H9 (cell line): ENCODE measurements at regions not wholly inside any gene's neighbourhood (a gene's known extent, or its start where the extent isn't known, plus 50 kb on each side); places are given as distances from the start of the nearest gene placed in this dataset.

ENCODE experiments used
- DNase-seq: peaks from one replicate; pipeline ENCODE4 v3.0.0-alpha.2; 2017
- H2AFZ ChIP-seq: one replicate; pipeline ENCODE4 v1.6.1; 2013; ENCODE audit warnings: mild to moderate bottlenecking, low read length, control low read depth, moderate library complexity
- H2AK5ac ChIP-seq: 2 replicates; pipeline ENCODE4 v1.6.1; 2013; ENCODE audit warnings: low read length, control low read depth, mixed read lengths; ENCODE audit not compliant: insufficient read length
- H2BK120ac ChIP-seq: one replicate; pipeline ENCODE4 v1.6.1; 2013; ENCODE audit warnings: low read depth, mild to moderate bottlenecking, low read length, control low read depth, inconsistent platforms; ENCODE audit not compliant: poor library complexity, severe bottlenecking
- H2BK12ac ChIP-seq: 2 replicates; pipeline ENCODE4 v1.6.1; 2013; ENCODE audit warnings: low read length, control low read depth, mixed read lengths, low read depth; ENCODE audit not compliant: insufficient read length
- H2BK15ac ChIP-seq: 2 replicates; pipeline ENCODE4 v1.6.1; 2013; ENCODE audit warnings: low read depth, low read length, control low read depth
- H2BK20ac ChIP-seq: one replicate; pipeline ENCODE4 v1.6.1; 2013; ENCODE audit warnings: low read depth, mild to moderate bottlenecking, low read length, control low read depth, inconsistent platforms; ENCODE audit not compliant: poor library complexity, severe bottlenecking
- H2BK5ac ChIP-seq: 2 replicates; pipeline ENCODE4 v1.6.1; 2013; ENCODE audit warnings: low read length, control low read depth, mixed read lengths; ENCODE audit not compliant: insufficient read length
- H3K14ac ChIP-seq: 2 replicates; pipeline ENCODE4 v1.6.1; 2013; ENCODE audit warnings: low read length, control low read depth; ENCODE audit not compliant: insufficient read depth
- H3K18ac ChIP-seq: 2 replicates; pipeline ENCODE4 v1.6.1; 2013; ENCODE audit warnings: low read depth, mild to moderate bottlenecking, mixed read lengths, low read length, control low read depth; ENCODE audit not compliant: insufficient read length
- H3K23ac ChIP-seq: 2 replicates; pipeline ENCODE4 v1.6.1; 2013; ENCODE audit warnings: low read length, control low read depth, mixed read lengths, low read depth; ENCODE audit not compliant: insufficient read length
- H3K23me2 ChIP-seq: 2 replicates; pipeline ENCODE4 v1.6.1; 2013; ENCODE audit warnings: low read depth, mild to moderate bottlenecking, mixed read lengths, low read length, control low read depth; ENCODE audit not compliant: insufficient read length, poor library complexity, severe bottlenecking
- H3K27ac ChIP-seq: 2 replicates; pipeline ENCODE4 v1.5.1; 2013; ENCODE audit warnings: low read length, control low read depth, mixed read lengths, low read depth; ENCODE audit not compliant: insufficient read length
- H3K27me3 ChIP-seq: 2 replicates; pipeline ENCODE4 v1.6.1; 2013; ENCODE audit warnings: low read length, control low read depth, inconsistent platforms; ENCODE audit not compliant: insufficient read depth
- H3K4ac ChIP-seq: 2 replicates; pipeline ENCODE4 v1.6.1; 2013; ENCODE audit warnings: low read depth, mild to moderate bottlenecking, control low read depth, inconsistent platforms, low read length, moderate library complexity
- H3K4me1 ChIP-seq: 2 replicates; pipeline ENCODE4 v1.6.1; 2013; ENCODE audit warnings: low read length, control low read depth, inconsistent platforms; ENCODE audit not compliant: insufficient read depth
- H3K4me2 ChIP-seq: 2 replicates; pipeline ENCODE4 v1.6.1; 2013; ENCODE audit warnings: low read length, control low read depth, mixed read lengths; ENCODE audit not compliant: insufficient read length, insufficient read depth
- H3K56ac ChIP-seq: 2 replicates; pipeline ENCODE4 v1.6.1; 2013; ENCODE audit warnings: low read depth, mild to moderate bottlenecking, mixed read lengths, low read length, control low read depth; ENCODE audit not compliant: insufficient read length
- H3K79me1 ChIP-seq: 2 replicates; pipeline ENCODE4 v1.6.1; 2013; ENCODE audit warnings: low read depth, mild to moderate bottlenecking, moderate library complexity, low read length, control low read depth, inconsistent platforms; ENCODE audit not compliant: insufficient read depth, poor library complexity, severe bottlenecking
- H3K79me2 ChIP-seq: 2 replicates; pipeline ENCODE4 v1.6.1; 2013; ENCODE audit warnings: low read length, control low read depth, inconsistent platforms; ENCODE audit not compliant: insufficient read depth
- H3K9ac ChIP-seq: 2 replicates; pipeline ENCODE4 v1.6.1; 2013; ENCODE audit warnings: low read length, control low read depth, mixed read lengths; ENCODE audit not compliant: insufficient read length; ENCODE audit errors: extremely low read depth
- H3K9me3 ChIP-seq: one replicate; pipeline ENCODE4 v1.6.1; 2013; ENCODE audit warnings: low read depth, low read length, inconsistent platforms; ENCODE audit not compliant: control insufficient read depth
- H3T11ph ChIP-seq: one replicate; pipeline ENCODE4 v1.6.1; 2013; ENCODE audit warnings: mild to moderate bottlenecking, low read length, control low read depth, inconsistent platforms
- H4K20me1 ChIP-seq: one replicate; pipeline ENCODE4 v1.6.1; 2013; ENCODE audit not compliant: control insufficient read depth, insufficient read length, insufficient read depth
- H4K5ac ChIP-seq: 2 replicates; pipeline ENCODE4 v1.6.1; 2013; ENCODE audit warnings: low read depth, mild to moderate bottlenecking, mixed read lengths, low read length, control low read depth; ENCODE audit not compliant: insufficient read length
- H4K8ac ChIP-seq: replicated peaks from 2 replicates; pipeline ENCODE4 v1.6.1; 2013; ENCODE audit warnings: low read length, control low read depth, mixed read lengths, low read depth; ENCODE audit not compliant: insufficient read length
- H4K91ac ChIP-seq: 2 replicates; pipeline ENCODE4 v1.6.1; 2013; ENCODE audit warnings: low read depth, mild to moderate bottlenecking, moderate library complexity, mixed read lengths, low read length, control low read depth; ENCODE audit not compliant: insufficient read length
- H3K27ac Mint-ChIP-seq, 3 experiments: 2 replicates in 2 of 3; 3 replicates in 1 of 3; pipeline ENCODE4 v1.8.0; 2020 to 2021; ENCODE audit warnings: mixed read lengths in 3 of 3, mild to moderate bottlenecking in 1 of 3, moderate library complexity in 1 of 3
- H3K27me3 Mint-ChIP-seq: 2 replicates; pipeline ENCODE4 v1.8.0; 2021; ENCODE audit warnings: low read depth, mild to moderate bottlenecking, moderate library complexity, mixed read lengths
- H3K36me3 Mint-ChIP-seq, 3 experiments: 2 replicates in 2 of 3; 3 replicates in 1 of 3; pipeline ENCODE4 v1.8.0; 2020 to 2021; ENCODE audit warnings: low read depth in 3 of 3, mixed read lengths in 3 of 3; ENCODE audit not compliant: insufficient read depth in 1 of 3
- H3K4me1 Mint-ChIP-seq, 2 experiments: 2 replicates each; pipeline ENCODE4 v1.8.0; 2020; ENCODE audit warnings: mixed read lengths in 2 of 2
- H3K4me3 Mint-ChIP-seq, 2 experiments: 2 replicates in 1 of 2; 3 replicates in 1 of 2; pipeline ENCODE4 v1.8.0; 2020 to 2021; ENCODE audit warnings: mild to moderate bottlenecking in 2 of 2, mixed read lengths in 2 of 2, moderate library complexity in 1 of 2
- H3K9me3 Mint-ChIP-seq, 2 experiments: 2 replicates in 1 of 2; 3 replicates in 1 of 2; pipeline ENCODE4 v1.8.0; 2020; ENCODE audit warnings: mild to moderate bottlenecking in 2 of 2, mixed read lengths in 2 of 2, moderate library complexity in 1 of 2
- CTCF ChIP-seq: fragments of 200-600 bp; sonication (generic); conservative IDR thresholded peaks from 3 replicates; pipeline ENCODE4 v1.8.0; 2021; ENCODE audit warnings: antibody characterized with exemption, mild to moderate bottlenecking
- WGBS: extraction: QIAGEN DNeasy Blood & Tissue Kit; methylation state at CpG from one replicate; pipeline ENCODE4 v1.1.7; 2013; ENCODE audit warnings: missing lambda C conversion rate, low lambda C conversion rate, mixed read lengths; ENCODE audit not compliant: insufficient read length; ENCODE audit errors: extremely low coverage; 5-methylcytosine and 5-hydroxymethylcytosine counted together

- Histone ChIP-seq H3K18ac (no peak overlapping the region), H4K20me1 (no peaks in the 10 kb centered on the region), H2BK12ac (no peak overlapping the region), H4K8ac (no peak overlapping the region), H3K79me2 (no peaks in the 10 kb centered on the region), H3K23ac (no peak overlapping the region), H2BK20ac (no peak overlapping the region), H3K9me3 (no peaks in the 10 kb centered on the region), H3K4ac (no peak overlapping the region), H3K27ac (no peak overlapping the region), H3K9ac (no peak overlapping the region), H2BK120ac (no peak overlapping the region), H4K91ac (no peak overlapping the region), H3K56ac (no peak overlapping the region), H2AK5ac (no peak overlapping the region), H2BK15ac (no peak overlapping the region), H3K14ac (no peak overlapping the region), H3T11ph (no peak overlapping the region), H3K27me3 (no peaks in the 10 kb centered on the region), H4K5ac (no peak overlapping the region), H2BK5ac (no peak overlapping the region), H3K23me2 (no peaks in the 10 kb centered on the region), H3K79me1 (no peaks in the 10 kb centered on the region), H3K4me2 (no peak overlapping the region), H2AFZ (no peak overlapping the region), H3K4me1 (peaks cover 5% of the 10 kb centered on the region; the same call in 1 of the 2 replicates)
- H3K9me3 Mint-ChIP-seq = peaks cover 10 to 14% of the 10 kb centered on the region in 2 experiments
- no CpG with 5 or more reads among the region's 2 CpGs for WGBS
- peaks cover 28 to 30% of the 10 kb centered on the region in 2 experiments for H3K4me1 Mint-ChIP-seq
- no peak for DNase-seq
- no peak for TF ChIP-seq CTCF
- H3K36me3 Mint-ChIP-seq = peaks cover 10 to 18% (median 12%) of the 10 kb centered on the region in 3 experiments
- H3K27me3 Mint-ChIP-seq = peaks cover 10% of the 10 kb centered on the region; the same call in 1 of the 2 replicates
- H3K4me3 Mint-ChIP-seq = no peak overlapping the region
- H3K27ac Mint-ChIP-seq = no peak overlapping the region
Measured at GRCh38 chr4:15167743-15168142, 165.5 kb downstream of the CPEB2 start.
